ENCODE measurements at regions not wholly inside any gene's neighbourhood (a gene's known extent, or its start where the extent isn't known, plus 50 kb on each side); places are given as distances from the start of the nearest gene placed in this dataset.

GRCh38 chr1:239204401-239204800, 182.0 kb upstream of the CHRM3 start:
- TF ChIP-seq POLR2AphosphoS5 (IDR thresholded peaks at IDR 0.05; ENCODE audit: borderline replicate concordance, low read depth, low read length) = no peak
- TF ChIP-seq EZH2 (IDR thresholded peaks at IDR 0.05) = no peak
- no peak for TF ChIP-seq FOXP2 (optimal IDR thresholded peaks at IDR 0.05; ENCODE audit: control extremely low read depth, extremely low read length, insufficient read depth)

Measured in SK-N-MC (cell line).